COLO829 (cell line): ENCODE measurements at regions not wholly inside any gene's neighbourhood (a gene's known extent, or its start where the extent isn't known, plus 50 kb on each side); places are given as distances from the start of the nearest gene placed in this dataset.

Experiments used
- DNase-seq: peaks from one replicate; pipeline ENCODE4 v3.0.0; 2012; ENCODE audit warnings: low spot score

- no peak for DNase-seq
Observed at GRCh38 chr13:112001571-112001970, 65.4 kb upstream of the SOX1 start.

GRCh38 chr13:112003396-112003795 is 63.6 kb upstream of the SOX1 start:
- DNase-seq: no peak

GRCh38 chr13:112003941-112004340 is 63.0 kb upstream of the SOX1 start:
- DNase-seq: no peak

DNA sequence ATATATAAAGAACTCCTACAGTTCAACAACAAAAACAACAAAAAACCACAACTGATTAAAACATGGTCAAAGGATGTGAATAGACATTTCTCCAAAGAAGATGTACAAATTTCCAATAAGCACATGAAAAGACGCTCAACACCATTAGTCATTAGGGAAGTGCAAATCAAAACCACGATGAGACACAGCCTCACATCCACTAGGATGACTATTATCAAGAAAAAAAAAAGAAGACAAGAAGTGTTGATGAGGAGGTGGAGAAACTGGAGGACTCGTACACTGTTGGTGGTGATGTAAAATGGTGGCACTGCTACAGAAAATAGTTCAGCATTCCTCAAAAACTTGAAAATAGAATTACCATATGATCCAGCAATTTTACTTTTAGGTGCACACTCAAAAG is 61.0 kb upstream of the SOX1 start:
- no peak for DNase-seq

GRCh38 chr13:112007191-112007590 is 59.8 kb upstream of the SOX1 start:
- DNase-seq: no peak

GRCh38 chr13:112010714-112011113 is 56.2 kb upstream of the SOX1 start:
- DNase-seq: no peak

- no peak for DNase-seq
Observed at GRCh38 chr13:112012016-112012704, 54.8 kb upstream of the SOX1 start.

GRCh38 chr13:112012705-112013085 is 54.3 kb upstream of the SOX1 start:
- no peak for DNase-seq

DNA sequence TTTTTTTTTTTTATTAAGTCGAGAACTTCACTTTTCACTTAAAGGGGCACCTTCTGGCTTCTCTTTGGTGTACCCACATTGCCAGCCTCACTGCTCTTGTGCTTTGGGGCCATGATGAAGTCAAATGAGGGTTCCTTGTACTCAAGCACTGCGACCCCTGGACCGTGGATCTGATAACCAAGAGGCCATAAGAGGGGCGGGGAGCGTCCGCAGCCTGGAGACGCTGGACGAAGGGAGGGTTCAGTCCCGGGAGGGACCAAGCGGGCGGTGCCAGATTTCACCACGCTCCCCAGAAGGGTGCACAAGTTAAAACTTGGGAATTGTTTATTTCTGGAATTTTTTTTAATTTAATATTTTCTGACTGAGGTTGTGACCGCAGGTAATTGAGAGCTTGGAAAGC is 53.3 kb upstream of the SOX1 start:
- no peak for DNase-seq

DNA sequence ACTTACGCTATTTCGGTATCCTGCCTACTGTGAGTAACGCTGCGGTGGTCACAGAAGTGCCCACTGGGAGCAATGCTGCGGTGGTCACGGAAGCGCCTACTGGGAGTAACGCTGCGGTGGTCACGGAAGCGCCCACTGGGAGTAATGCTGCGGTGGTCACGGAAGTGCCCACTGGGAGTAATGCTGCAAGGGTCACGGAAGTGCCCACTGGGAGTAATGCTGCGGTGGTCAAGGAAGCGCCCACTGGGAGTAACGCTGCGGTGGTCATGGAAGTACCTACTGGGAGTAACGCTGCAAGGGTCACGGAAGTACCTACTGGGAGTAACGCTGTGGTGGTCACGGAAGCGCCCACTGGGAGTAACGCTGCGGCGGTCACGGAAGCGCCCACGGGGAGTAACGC is 52.1 kb upstream of the SOX1 start:
- DNase-seq: no peak
